ENCODE measurements at regions not wholly inside any gene's neighbourhood (a gene's known extent, or its start where the extent isn't known, plus 50 kb on each side); places are given as distances from the start of the nearest gene placed in this dataset.

- no peak for TF ChIP-seq POLR2A (IDR thresholded peaks at IDR 0.05)
- TF ChIP-seq CTCF (IDR thresholded peaks at IDR 0.05) = no peak
Measured at GRCh38 chr21:28523367-28523766, 469.3 kb downstream of the LTN1 start.
